Muscle layer of duodenum (tissue), 2 donors: ENCODE measurements at regions not wholly inside any gene's neighbourhood (a gene's known extent, or its start where the extent isn't known, plus 50 kb on each side); places are given as distances from the start of the nearest gene placed in this dataset.

ENCODE experiments used
- H3K27ac ChIP-seq: one replicate; pipeline ENCODE4 v1.7.0; 2013; ENCODE audit warnings: mild to moderate bottlenecking, low read length
- H3K27me3 ChIP-seq: one replicate; pipeline ENCODE4 v1.7.0; 2013; ENCODE audit warnings: low read depth, mild to moderate bottlenecking, control low read depth, low read length
- H3K36me3 ChIP-seq, 2 donors: one replicate each; pipeline ENCODE4 v1.7.0; 2013; ENCODE audit warnings: low read length in 2 of 2, control low read depth in 1 of 2, mild to moderate bottlenecking in 1 of 2; ENCODE audit not compliant: insufficient read depth in 2 of 2, control insufficient read depth in 1 of 2
- H3K4me1 ChIP-seq, 2 donors: one replicate each; pipeline ENCODE4 v1.7.0; 2013; ENCODE audit warnings: low read length in 2 of 2, mild to moderate bottlenecking in 2 of 2, control low read depth in 1 of 2, moderate library complexity in 1 of 2; ENCODE audit not compliant: insufficient read depth in 2 of 2, control insufficient read depth in 1 of 2
- H3K4me3 ChIP-seq, 2 donors: one replicate each; pipeline ENCODE4 v1.7.0; 2013; ENCODE audit warnings: low read length in 2 of 2, low read depth in 1 of 2, mild to moderate bottlenecking in 1 of 2
- H3K9me3 ChIP-seq, 2 donors: one replicate each; pipeline ENCODE4 v1.7.0; 2013; ENCODE audit warnings: low read length in 2 of 2, control low read depth in 1 of 2, mild to moderate bottlenecking in 1 of 2; ENCODE audit not compliant: control insufficient read depth in 1 of 2
- donor health status: healthy.

- Histone ChIP-seq H3K9me3 (no peaks in the 10 kb centered on the region), H3K4me3 (no peak overlapping the region), H3K27me3 (no peaks in the 10 kb centered on the region), H3K4me1 (peaks cover 0 to 16% of the 10 kb centered on the region in 2 donors), H3K27ac (no peak overlapping the region), H3K36me3 (no peaks in the 10 kb centered on the region)
Observed at GRCh38 chr12:56838621-56839488, 75.7 kb downstream of the HSD17B6 start.
